Forelimb muscle (tissue), 1 donor: ENCODE measurements at regions not wholly inside any gene's neighbourhood (a gene's known extent, or its start where the extent isn't known, plus 50 kb on each side); places are given as distances from the start of the nearest gene placed in this dataset.
"Not testable (repeated sequence)": the region's sequence is repeated elsewhere in the genome, so short reads cannot be mapped to it uniquely, and the experiment has no call there.

Experiments
- DNase-seq: peaks from one replicate; pipeline ENCODE4 v3.0.0-alpha.2; 2013; ENCODE audit warnings: low read depth

DNA sequence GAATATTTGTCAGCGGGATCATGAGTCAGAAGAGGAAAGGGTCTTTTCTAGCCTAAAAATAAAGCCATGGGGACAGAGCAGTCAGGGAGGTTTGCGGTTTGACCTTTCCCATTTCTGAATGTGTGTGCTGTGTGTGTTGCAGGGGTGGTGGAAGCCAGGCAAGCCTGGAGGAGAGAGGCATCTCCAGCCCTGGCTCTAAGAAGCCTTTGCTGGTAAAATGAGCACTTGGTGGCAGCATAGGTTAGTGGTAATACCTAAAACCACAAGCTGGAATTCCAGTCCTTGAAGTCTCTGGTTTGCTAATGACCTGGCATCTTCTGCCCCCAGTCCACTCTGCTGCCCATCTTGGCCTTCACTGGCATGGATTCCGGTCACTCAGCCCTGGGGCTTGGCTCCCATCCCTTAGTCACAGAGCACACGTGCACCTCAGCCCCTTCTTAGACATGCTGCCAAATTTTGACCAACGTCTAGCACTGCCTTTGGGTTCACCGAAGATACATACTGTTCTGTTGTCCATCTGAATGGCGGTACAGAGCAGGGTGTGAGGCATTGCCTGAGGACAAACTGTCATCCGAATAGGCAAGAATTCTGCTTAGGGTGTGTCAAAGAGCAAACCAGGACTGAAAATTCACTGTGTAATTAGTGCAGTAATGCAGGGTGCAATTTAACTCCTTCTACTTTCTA is 52.7 kb downstream of the KCNA5 start:
- no peak for DNase-seq

DNA sequence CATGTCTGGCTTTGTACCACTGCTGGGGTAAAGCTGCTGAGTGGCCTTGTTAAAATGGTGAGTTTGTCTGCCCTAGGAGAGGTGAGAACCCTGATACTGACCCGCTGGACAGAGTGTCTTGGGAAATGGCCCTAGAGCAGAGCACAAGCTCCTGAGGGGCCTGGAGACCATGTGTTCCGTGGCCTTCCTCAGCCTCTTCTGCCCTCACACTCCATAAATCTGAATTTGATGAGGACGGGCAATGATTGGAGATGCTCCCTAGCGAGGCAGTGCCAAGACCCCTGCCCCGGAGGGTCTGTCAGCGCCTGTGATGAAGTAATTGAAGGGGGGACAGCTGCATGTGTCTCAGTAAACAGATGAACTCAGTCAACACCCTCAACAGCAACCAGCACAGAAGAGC is 54.1 kb downstream of the KCNA5 start:
- DNase-seq, result no peak

DNA sequence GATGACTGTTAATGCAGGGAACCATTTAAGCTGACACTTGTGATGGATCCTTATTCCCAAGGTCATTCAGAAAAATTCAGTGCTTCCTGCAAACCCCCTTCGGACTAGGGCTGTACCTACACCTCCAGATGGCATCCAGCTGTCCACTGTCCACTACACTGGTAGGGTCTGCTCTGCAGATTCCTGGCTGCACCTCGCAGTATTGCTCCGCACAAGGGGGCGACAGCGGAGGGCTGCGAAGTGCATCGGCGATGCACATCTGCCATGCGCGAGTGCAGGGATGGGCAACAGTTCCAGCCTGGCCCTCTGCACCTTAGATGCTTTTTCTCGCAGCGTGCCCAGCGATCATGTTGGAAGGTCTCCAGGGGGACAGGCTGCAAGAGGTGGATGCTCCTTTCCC is 55.5 kb downstream of the KCNA5 start:
- DNase-seq, result no peak

DNA sequence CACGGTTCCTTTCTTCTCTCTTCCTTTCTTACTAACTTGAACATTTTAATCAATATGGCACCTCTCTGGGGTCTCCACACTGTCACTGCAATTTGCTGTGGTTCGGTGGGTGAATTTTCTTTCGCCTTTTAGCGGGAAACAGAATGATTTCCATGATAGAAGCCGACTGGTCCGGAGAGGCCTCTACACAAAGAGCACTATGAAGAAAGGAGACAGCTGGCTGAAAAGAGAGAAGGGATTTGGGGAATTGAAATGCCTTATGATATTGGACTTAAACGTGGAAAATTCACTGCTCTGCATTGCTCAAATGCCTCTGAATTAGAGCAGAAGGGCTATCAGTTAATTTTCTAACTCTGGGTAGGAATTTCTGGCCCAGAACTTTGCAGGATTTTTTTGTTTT is 55.9 kb downstream of the KCNA5 start:
- no peak for DNase-seq

DNA sequence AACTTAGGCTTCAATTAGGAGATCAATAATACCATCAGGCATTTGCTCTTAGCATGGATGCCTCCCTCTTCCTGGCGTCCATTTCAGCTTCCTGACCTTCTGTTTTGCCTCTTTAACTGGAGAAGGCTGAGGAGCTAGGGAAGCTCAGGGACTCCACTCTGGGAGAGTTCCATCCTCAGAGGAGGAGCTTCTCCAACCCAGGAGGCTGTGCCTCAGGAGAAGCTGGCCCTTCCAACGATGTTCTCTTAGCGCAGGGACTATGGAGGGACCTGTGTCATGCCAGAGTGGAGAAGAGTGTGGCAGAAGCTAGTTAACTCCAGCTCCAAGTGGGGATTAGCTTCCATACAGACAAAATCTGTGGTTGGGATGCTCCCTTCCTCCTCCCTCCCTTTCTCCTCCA is 58.0 kb downstream of the KCNA5 start:
- no peak for DNase-seq

DNA sequence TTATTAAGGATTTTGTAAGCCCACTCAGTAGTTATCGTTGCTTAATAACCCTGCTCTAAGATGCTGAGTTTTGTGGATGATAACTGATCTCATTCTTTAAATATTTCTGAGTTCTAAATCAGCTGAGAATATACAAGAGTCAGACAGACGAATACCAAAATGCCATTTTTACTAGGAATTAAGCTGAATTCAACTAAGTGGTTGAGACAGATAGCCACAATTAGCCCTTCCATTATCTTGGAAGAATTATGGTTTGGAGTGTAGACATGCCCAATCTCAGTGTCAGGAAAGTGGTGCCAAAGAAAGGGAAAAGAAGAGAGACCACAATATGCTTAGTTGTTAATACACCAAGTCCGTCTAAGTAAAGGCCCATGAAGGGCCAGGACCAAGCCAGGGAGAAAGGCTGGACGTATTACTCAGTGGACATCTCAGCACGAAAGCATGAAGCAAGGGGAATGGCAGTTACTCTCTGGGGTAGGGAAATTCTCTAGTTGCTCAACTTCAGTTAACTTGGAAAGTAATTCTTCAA is 58.6 kb downstream of the KCNA5 start:
- no peak for DNase-seq

DNA sequence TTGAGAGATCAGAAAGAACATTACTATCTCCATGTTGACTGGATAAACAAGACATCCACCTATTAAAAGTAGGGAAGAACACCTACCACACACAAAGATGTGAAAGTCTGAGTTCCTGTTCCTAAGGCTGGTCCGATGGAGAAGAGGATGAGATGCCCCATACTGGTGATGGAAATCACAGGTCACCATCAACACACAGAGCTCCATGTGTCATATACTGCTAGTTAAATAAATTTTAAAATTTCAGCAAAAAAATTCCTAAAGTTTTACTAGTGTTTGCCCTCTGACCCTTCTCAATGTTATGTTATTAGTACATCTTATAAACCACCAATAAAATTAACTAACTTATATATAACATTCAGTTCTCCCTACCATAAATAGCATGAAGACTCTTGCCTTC is 59.1 kb downstream of the KCNA5 start:
- no peak for DNase-seq

DNA sequence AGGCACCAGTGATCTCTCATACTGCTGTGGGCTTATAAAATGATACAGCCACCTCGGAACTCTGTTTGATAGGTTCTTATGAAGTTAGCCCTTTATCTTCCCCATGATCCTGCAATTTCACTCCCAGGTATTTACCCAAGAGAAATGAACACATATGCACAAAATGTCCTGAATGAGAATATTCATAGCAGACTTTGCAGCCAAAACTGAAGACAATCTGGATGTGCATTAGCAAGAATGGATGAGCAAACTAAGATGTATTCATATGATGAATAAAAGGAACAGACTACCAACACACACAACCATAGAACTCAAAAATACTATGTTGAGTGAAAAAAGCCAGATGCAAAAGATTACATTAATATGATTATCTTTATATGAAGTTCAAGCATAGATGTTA is 66.7 kb downstream of the KCNA5 start:
- no peak for DNase-seq

DNA sequence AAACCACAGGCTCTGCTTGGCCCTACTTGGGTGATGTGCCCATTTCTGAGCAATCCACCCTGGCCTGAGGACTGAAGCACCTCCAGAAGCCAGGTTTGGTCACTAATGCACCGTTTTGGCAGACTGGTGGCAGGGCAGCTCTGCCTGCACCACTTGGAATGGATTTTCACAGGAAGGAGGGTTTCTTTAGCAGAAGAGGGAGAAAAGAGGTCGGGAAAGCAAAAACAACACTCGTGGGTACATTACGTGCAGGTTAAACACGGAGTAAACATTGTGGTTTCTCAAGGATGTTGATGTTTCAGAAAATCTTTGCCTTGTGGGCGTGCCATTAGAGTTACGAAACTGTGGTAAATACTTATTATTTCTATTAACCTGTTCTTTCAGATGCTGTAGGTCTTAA is 70.8 kb downstream of the KCNA5 start:
- no peak for DNase-seq

DNA sequence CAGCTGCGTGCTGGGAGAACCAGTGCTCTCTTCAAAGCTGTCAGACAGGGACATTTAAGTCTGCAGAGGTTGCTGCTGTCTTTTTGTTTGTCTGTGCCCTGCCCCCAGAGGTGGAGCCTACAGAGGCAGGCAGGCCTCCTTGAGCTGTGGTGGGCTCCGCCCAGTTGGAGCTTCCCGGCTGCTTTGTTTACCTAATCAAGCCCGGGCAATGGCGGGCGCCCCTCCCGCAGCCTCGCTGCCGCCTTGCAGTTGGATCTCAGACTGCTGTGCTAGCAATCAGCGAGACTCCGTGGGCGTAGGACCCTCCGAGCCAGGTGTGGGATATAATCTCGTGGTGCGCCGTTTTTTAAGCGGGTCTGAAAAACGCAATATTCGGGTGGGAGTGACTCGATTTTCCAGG is 78.1 kb downstream of the KCNA5 start:
- not testable (repeated sequence) for DNase-seq

DNA sequence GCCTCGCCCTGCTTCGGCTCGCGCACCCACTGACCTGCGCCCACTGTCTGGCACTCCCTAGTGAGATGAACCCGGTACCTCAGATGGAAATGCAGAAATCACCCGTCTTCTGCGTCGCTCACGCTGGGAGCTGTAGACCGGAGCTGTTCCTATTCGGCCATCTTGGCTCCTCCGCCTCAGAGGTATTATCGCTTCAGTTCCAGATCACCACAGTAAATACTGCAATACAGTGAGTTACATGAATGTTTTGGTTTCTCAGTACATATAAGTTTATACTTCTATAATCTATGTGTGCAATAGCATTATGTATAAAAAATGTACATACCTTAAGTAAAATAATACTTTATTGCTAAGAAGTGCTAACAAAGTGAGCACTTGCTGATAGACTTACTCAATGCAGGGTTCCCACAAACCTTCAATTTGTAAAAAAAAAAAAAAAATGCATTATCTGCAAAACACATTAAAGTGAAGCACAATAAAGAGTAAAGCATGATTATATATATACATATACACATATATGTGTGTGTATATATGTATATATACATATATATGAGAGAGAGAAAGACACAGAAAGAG is 78.7 kb downstream of the KCNA5 start:
- not testable (repeated sequence) for DNase-seq

DNA sequence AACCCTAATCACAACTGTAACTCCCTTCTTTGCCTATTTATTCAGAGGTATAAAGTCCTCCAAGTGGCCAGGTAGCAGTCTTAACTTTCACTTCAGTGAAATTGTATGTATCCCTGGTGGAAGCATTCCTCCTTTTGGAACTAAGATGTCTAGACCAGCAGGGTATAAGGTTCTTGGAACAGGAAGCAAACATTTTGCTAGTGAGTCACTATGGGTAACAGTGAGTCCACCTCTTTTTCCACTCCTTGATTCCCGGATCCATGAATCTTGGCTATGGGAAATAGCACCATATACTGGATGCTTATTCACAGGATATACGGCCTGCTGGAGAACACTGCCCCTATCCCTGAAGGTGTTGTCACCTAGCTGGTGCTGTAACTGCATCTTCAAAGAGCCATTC is 80.2 kb downstream of the KCNA5 start:
- DNase-seq, result no peak

DNA sequence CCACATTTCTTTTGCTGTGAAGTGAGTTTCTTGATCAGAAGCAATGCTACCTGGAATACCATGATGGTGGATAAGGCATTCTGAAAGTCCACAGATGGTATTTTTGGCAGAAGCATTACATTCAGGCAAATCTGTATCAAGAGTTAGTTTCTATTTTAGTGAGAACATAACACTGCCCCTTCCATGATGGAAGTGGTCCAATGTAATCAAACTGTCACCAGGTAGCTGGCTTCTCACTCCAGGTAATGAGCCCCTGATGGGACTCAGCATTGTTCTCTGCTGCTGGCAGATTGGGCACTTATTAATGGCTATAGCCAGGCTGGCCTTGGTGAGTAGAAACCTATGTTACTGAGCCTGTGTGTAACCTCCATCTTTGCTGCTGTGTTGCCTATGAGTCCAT is 80.7 kb downstream of the KCNA5 start:
- DNase-seq, result no peak

DNA sequence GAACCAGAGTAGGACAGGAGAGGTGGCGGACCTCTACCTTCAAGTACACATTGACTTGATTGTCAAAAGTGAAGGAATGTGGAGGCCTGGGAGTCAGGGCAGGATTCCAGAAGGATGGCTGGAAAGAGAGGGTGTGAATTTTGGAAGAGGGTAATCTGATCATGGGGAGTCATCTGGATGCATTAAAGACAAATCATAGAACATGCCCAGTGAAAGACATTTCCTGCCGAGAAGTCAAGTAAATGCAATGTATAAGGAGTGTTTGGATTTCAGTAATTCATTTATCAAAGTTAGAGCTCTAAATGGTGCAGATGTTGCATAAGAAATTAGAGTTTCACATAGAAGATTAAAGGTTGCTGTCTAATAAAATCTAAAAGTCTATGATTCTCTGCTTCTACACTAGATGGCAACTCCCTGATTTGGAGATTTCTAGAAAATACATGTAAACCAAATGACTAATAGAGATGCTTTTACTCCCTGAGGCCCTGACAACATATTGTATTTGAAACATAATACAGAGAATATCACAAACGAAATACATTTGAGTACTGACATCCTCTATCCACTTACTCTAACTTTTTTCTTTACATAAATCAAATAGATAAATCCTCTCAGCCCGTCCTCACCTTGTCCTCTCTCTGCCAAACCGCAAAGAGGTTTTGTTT is 91.3 kb downstream of the KCNA5 start:
- no peak for DNase-seq

DNA sequence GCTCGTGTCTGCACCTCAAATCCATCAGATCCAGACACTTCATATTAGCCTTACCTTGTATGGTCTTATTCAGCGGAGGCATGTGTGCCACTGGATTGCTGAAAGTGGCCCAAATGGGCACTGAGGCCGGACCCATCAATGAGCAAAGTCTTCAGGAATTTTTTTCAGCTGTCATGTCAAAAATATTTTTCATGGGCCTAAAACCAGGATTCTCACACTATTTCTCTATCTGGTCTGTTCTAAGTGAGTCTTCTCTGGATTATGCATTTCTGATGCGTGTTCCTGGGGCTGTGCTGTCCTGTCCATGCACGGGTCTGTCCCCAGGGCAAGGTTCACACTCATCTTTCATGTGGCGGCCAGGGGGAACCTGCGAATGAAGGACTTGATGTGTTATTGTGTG is 94.6 kb downstream of the KCNA5 start:
- DNase-seq, result no peak

DNA sequence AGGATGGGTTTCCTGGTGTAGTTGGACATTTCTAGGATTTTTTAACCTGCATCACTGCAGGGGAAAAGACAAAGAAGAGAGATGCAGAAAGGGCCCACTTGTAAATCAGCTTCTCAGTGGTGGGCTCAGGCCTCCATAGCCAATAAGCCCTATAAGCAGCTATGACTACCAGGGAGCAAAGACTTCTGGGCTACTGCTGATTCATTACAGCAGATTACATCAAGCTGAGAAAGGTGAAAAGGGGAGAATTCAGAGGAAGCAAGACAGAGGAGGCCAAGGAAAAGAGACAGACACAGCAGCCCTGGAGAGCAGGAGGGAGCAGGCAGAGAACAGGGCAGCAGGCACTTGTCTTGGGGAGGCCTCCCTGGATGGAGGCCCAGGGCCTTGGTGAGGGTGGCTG is 95.2 kb downstream of the KCNA5 start:
- DNase-seq, result no peak

DNA sequence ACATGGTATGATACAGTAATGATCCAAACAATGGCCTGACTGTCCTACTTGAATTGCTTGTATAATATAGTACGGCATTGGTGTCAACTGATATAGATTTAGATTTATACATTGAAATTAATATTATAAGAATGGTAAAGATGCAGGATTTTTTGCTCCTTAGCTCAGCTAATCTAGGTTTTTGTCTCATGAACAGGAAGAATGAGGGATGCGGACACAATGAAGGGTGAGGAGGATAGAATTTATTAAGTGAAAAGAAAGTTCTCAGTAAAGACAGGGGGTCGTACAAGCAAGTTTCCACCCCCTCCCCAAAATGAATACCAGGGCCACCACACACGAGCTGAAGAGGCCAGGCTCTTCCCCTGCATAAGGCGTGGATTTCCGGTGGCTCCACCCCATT is 96.1 kb downstream of the KCNA5 start:
- DNase-seq, result no peak

DNA sequence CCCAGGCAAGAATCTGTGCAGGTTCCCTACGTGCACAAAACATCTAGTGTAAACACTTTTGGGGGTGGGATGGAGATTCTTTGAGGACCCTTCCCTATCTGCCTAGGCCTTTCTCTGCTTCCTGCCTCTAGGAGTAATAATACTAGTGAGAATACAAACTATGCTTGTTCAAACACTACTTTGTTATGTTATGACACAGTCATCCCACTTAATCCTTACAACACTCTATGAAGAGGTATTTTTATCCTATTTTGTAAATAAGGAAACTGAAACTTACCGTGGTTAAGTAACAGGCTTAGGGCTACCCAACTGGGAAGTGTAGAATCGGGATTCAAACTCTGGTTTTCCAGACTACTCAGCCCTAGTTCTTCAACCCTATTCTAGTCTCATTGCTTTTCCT is 96.5 kb downstream of the KCNA5 start:
- no peak for DNase-seq

DNA sequence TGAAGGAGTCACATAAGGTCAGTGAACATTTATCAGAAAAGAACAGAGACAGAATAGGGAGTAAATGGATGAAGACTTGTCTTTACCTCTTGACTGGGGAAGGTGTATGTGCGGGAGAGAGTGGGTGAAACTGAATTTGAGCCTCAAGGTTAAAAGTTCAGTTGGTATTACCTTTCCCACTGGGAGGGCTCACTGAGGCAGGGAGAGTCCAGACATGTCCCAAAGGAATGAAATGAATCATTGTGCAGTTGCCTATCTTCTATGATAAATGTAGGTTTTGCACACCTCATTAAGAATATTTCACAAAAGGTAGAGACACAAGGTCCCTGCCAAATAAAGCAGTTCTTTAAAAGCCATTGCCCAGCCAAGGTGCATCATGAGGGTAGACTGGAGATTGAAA is 105.2 kb downstream of the KCNA5 start:
- no peak for DNase-seq

DNA sequence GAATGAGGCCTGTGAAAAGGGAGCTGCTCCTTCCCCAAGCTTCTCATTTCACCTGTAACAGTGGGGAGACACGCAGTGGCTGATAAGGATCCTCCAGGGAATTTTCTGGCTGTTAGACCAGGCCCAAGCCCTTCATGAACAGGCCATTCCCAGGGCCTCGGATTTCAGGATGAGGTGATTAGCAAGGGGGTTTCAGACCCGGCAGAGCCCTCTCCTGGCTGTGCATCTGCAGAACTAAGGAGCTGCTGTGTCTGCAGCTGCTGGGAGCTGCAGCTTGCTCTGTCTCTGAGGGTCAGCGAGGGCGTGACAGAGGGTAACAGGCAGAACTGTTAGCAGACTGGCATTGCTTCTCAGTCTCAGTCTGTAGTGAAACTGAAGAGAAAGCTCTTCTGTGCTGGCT is 110.4 kb downstream of the KCNA5 start:
- no peak for DNase-seq

DNA sequence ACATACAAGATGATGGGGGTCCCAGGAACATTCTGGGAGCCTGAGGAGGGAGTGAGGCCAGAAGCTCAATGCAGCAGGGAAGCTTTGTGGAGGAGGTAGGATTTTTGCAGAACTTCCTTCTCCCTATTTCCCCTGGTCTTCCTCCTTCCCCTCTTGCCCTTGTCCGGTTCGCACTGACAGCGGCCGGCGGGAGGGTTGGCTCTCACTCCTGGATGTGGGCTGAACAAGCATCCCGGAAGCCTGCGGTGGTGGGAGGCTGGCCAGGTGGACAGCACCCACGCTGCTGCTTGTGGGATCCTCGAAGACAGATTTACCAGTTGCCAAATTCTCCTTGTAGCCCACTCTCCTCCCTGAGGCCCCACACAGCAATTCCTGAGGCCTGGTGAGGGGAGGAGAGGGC is 112.2 kb downstream of the KCNA5 start:
- DNase-seq, result no peak

DNA sequence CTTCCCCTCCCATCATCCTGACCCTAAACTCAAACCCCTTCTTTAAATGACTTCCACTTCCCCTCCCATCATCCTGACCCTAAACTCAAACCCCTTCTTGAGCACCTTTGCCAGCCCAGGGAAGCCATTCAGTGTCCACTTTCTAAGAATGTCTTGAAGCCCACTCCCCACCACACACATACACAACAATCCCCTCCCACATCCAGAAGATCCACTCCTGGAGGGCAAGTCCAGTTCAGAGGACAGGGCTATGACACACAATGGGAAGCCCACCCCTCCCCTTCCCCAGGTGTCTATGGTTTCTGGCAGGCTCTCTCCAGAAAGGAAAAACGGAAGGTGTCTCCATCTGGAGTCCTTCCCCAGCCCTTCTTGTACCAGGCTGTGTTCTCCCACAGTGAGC is 117.1 kb downstream of the KCNA5 start:
- no peak for DNase-seq

DNA sequence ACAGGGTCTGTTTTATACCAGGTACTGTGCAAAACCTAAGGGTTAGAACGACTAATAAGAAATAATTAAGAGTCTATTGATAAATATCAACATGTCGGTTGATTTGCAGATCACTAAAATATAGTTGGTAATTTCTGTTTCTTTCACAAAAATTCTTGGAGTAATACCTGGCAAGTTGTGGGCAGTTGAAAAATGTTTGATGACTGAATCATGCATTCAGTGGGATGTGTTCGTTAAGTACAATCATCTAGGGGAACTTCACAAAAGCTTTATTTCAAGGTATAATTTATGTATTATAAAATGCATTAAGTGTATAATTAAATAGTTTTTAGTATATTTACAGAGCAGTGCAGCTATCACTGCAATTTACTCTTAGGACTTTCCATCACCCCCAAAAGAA is 120.0 kb downstream of the KCNA5 start:
- DNase-seq, result no peak
